Endodermal cell (in vitro differentiated cells): ENCODE measurements at regions not wholly inside any gene's neighbourhood (a gene's known extent, or its start where the extent isn't known, plus 50 kb on each side); places are given as distances from the start of the nearest gene placed in this dataset.

Source experiments
- DNase-seq: peaks from one replicate; pipeline ENCODE4 v3.0.0-alpha.2; 2017
- H3K27ac ChIP-seq: 2 replicates; pipeline ENCODE4 v1.5.1; 2013; ENCODE audit warnings: mild to moderate bottlenecking, low read depth, low read length, moderate library complexity
- H3K27me3 ChIP-seq: 2 replicates; pipeline ENCODE4 v1.6.1; 2013; ENCODE audit warnings: mild to moderate bottlenecking, low read length, moderate library complexity; ENCODE audit not compliant: insufficient read depth, control insufficient read depth, poor library complexity, severe bottlenecking
- H3K36me3 ChIP-seq: 2 replicates; pipeline ENCODE4 v1.7.0; 2013; ENCODE audit warnings: mild to moderate bottlenecking, low read length, moderate library complexity; ENCODE audit not compliant: control insufficient read depth, insufficient read depth
- H3K4me1 ChIP-seq: one replicate; pipeline ENCODE4 v1.7.0; 2013; ENCODE audit warnings: low read length; ENCODE audit not compliant: control insufficient read depth, insufficient read depth
- H3K4me3 ChIP-seq: 2 replicates; pipeline ENCODE4 v1.5.1; 2013; ENCODE audit warnings: mild to moderate bottlenecking, low read length, moderate library complexity
- H3K9ac ChIP-seq: 2 replicates; pipeline ENCODE4 v1.6.1; 2013; ENCODE audit warnings: mild to moderate bottlenecking, low read length, moderate library complexity; ENCODE audit not compliant: poor library complexity, severe bottlenecking; ENCODE audit errors: extremely low read depth
- H3K9me3 ChIP-seq: 2 replicates; pipeline ENCODE4 v1.6.1; 2013; ENCODE audit warnings: mild to moderate bottlenecking, low read length, moderate library complexity; ENCODE audit not compliant: control insufficient read depth
- H3K27ac Mint-ChIP-seq: 2 replicates; pipeline ENCODE4 v1.8.0; 2020; ENCODE audit warnings: mixed read lengths
- H3K27me3 Mint-ChIP-seq: 2 replicates; pipeline ENCODE4 v1.8.0; 2021; ENCODE audit warnings: mild to moderate bottlenecking, mixed read lengths; ENCODE audit not compliant: insufficient read depth
- H3K36me3 Mint-ChIP-seq: 2 replicates; pipeline ENCODE4 v1.8.0; 2020; ENCODE audit warnings: low read depth, mixed read lengths
- H3K4me1 Mint-ChIP-seq: 2 replicates; pipeline ENCODE4 v1.8.0; 2020; ENCODE audit warnings: mixed read lengths
- H3K4me3 Mint-ChIP-seq: 2 replicates; pipeline ENCODE4 v1.8.0; 2020; ENCODE audit warnings: mild to moderate bottlenecking, moderate library complexity, mixed read lengths
- H3K9me3 Mint-ChIP-seq: 2 replicates; pipeline ENCODE4 v1.8.0; 2020; ENCODE audit warnings: mild to moderate bottlenecking, mixed read lengths
- CTCF ChIP-seq: fragments of 200-600 bp; sonication (generic); conservative IDR thresholded peaks from 2 replicates; pipeline ENCODE4 v1.5.0; 2021; ENCODE audit warnings: antibody characterized with exemption, mild to moderate bottlenecking
- WGBS, 2 experiments: methylation state at CpG; one replicate each; pipeline versions ENCODE4 v1.1.5 to v1.1.7; 2013; ENCODE audit warnings: missing lambda C conversion rate in 2 of 2, mixed read lengths in 1 of 2; ENCODE audit not compliant: insufficient coverage in 1 of 2, insufficient read length in 1 of 2; 5-methylcytosine and 5-hydroxymethylcytosine counted together

- no peaks in the 10 kb centered on the region for H3K36me3 ChIP-seq
- no peak for DNase-seq
- Mint-ChIP-seq H3K4me1 (no peaks in the 10 kb centered on the region), H3K27me3 (no peaks in the 10 kb centered on the region), H3K27ac (no peak overlapping the region), H3K36me3 (no peaks in the 10 kb centered on the region), H3K9me3 (no peaks in the 10 kb centered on the region), H3K4me3 (no peak overlapping the region)
- TF ChIP-seq CTCF, result no peak
- no peaks in the 10 kb centered on the region for H3K27me3 ChIP-seq
- 82 to 86% methylated on average over 1 of the region's 1 CpG for WGBS, 2 experiments
- H3K9ac ChIP-seq, result no peak overlapping the region
- H3K4me3 ChIP-seq, result no peak overlapping the region
- no peaks in the 10 kb centered on the region for H3K9me3 ChIP-seq
- no peak overlapping the region for H3K27ac ChIP-seq
- H3K4me1 ChIP-seq, result no peaks in the 10 kb centered on the region
Observed at GRCh38 chr4:145252190-145252589, 71.8 kb upstream of the OTUD4 start.

GRCh38 chr4:145251391-145251790, 71.0 kb upstream of the OTUD4 start:
- no peak for TF ChIP-seq CTCF
- Histone ChIP-seq H3K9ac (no peak overlapping the region), H3K27me3 (no peaks in the 10 kb centered on the region), H3K4me1 (no peaks in the 10 kb centered on the region), H3K4me3 (no peak overlapping the region), H3K36me3 (no peaks in the 10 kb centered on the region), H3K9me3 (no peaks in the 10 kb centered on the region), H3K27ac (no peak overlapping the region)
- Mint-ChIP-seq H3K4me1 (no peaks in the 10 kb centered on the region), H3K9me3 (no peaks in the 10 kb centered on the region), H3K27ac (no peak overlapping the region), H3K4me3 (no peak overlapping the region), H3K36me3 (no peaks in the 10 kb centered on the region), H3K27me3 (no peaks in the 10 kb centered on the region)
- 99% methylated on average over 2 of the region's 2 CpGs; no CpG with 5 or more reads in 1 of the 2 experiments for WGBS, 2 experiments
- no peak for DNase-seq

GRCh38 chr4:145248971-145249370, 68.6 kb upstream of the OTUD4 start:
- H3K27me3 Mint-ChIP-seq, result no peaks in the 10 kb centered on the region
- H3K27ac Mint-ChIP-seq, result no peak overlapping the region
- no peak overlapping the region for H3K27ac ChIP-seq
- H3K9me3 Mint-ChIP-seq, result no peaks in the 10 kb centered on the region
- no peaks in the 10 kb centered on the region for H3K4me1 Mint-ChIP-seq
- H3K36me3 Mint-ChIP-seq, result no peaks in the 10 kb centered on the region
- TF ChIP-seq CTCF, result no peak
- H3K4me3 ChIP-seq, result no peak overlapping the region
- no peak overlapping the region for H3K9ac ChIP-seq
- 93 to 100% methylated on average over 2 of the region's 2 CpGs for WGBS, 2 experiments
- H3K36me3 ChIP-seq, result no peaks in the 10 kb centered on the region
- no peak for DNase-seq
- H3K4me1 ChIP-seq, result no peaks in the 10 kb centered on the region
- no peaks in the 10 kb centered on the region for H3K27me3 ChIP-seq
- no peaks in the 10 kb centered on the region for H3K9me3 ChIP-seq
- H3K4me3 Mint-ChIP-seq, result no peak overlapping the region
